IMR-90 (cell line): ENCODE measurements at regions not wholly inside any gene's neighbourhood (a gene's known extent, or its start where the extent isn't known, plus 50 kb on each side); places are given as distances from the start of the nearest gene placed in this dataset. TPM values are rescaled to one million over a fixed set of nuclear protein-coding genes. Genes with fewer than 3 reads are reported as not detected.

Experiments used
- ATAC-seq: fragments of 200-7000 bp; cut with Tn5 transposase; 2 replicates; pipeline ENCODE4 v1.9.1; 2020; ENCODE audit warnings: low read depth, mild to moderate bottlenecking, moderate library complexity
- BruUV-seq: library from RNA; stranded (reverse); fragments of 400-500 nt; replicated peaks from 2 replicates; lab custom pipeline; 2021; lab: Mats Ljungman, UMichigan
- CTCF ChIA-PET: fragments of 300-600 bp; formaldehyde crosslinking; extraction: SDS; loops from one replicate; lab custom pipeline; 2021; ENCODE audit warnings: antibody characterized with exemption; lab: Yijun Ruan, JAX
- POLR2A ChIA-PET: fragments of 300-600 bp; sonication (Branson Sonifier 250); formaldehyde crosslinking; loops from one replicate; lab custom pipeline; 2022; ENCODE audit warnings: antibody characterized with exemption; ENCODE audit not compliant: unreplicated experiment; lab: Charles Lee
- DNase-seq: peaks from one replicate; pipeline ENCODE4 v3.0.0; 2013
- H2AFZ ChIP-seq: replicated peaks from 2 replicates; pipeline ENCODE3; 2013; ENCODE audit warnings: low read length, mild to moderate bottlenecking; ENCODE audit not compliant: poor library complexity
- H2AK5ac ChIP-seq: 2 replicates; pipeline ENCODE4 v1.6.1; 2013; ENCODE audit warnings: low read depth, low read length, inconsistent platforms
- H2AK9ac ChIP-seq: replicated peaks from 2 replicates; pipeline ENCODE3; 2013; ENCODE audit warnings: mild to moderate bottlenecking, low read depth, low read length, moderate library complexity; ENCODE audit not compliant: poor library complexity
- H2BK120ac ChIP-seq: 2 replicates; pipeline ENCODE4 v1.6.1; 2013; ENCODE audit warnings: low read depth, low read length, inconsistent platforms
- H2BK15ac ChIP-seq: 3 replicates; pipeline ENCODE4 v1.6.1; 2013; ENCODE audit warnings: low read depth, low read length, inconsistent platforms
- H2BK20ac ChIP-seq: 2 replicates; pipeline ENCODE4 v1.6.1; 2013; ENCODE audit warnings: low read depth, mild to moderate bottlenecking, inconsistent platforms, low read length, moderate library complexity
- H2BK5ac ChIP-seq: 2 replicates; pipeline ENCODE4 v1.6.1; 2013; ENCODE audit warnings: mild to moderate bottlenecking, low read depth, low read length, inconsistent platforms; ENCODE audit not compliant: poor library complexity, severe bottlenecking
- H3K14ac ChIP-seq: replicated peaks from 2 replicates; pipeline ENCODE4 v1.6.1; 2013; ENCODE audit warnings: low read depth, low read length, inconsistent platforms
- H3K18ac ChIP-seq: 2 replicates; pipeline ENCODE4 v1.6.1; 2013; ENCODE audit warnings: low read depth, low read length, control low read depth
- H3K23ac ChIP-seq: 2 replicates; pipeline ENCODE4 v1.6.1; 2013; ENCODE audit warnings: low read depth, low read length, inconsistent platforms
- H3K27ac ChIP-seq: 2 replicates; pipeline ENCODE4 v1.5.1; 2013; ENCODE audit warnings: mild to moderate bottlenecking, control low read depth, low read length; ENCODE audit not compliant: insufficient read depth
- H3K27me3 ChIP-seq: 2 replicates; pipeline ENCODE4 v1.6.1; 2013; ENCODE audit warnings: low read length; ENCODE audit not compliant: control insufficient read depth, insufficient read depth
- H3K36me3 ChIP-seq: 2 replicates; pipeline ENCODE4 v1.6.1; 2013; ENCODE audit warnings: low read length, mixed read lengths; ENCODE audit not compliant: control insufficient read depth, insufficient read depth
- H3K4ac ChIP-seq: 2 replicates; pipeline ENCODE4 v1.6.1; 2013; ENCODE audit warnings: low read depth, low read length, inconsistent platforms
- H3K4me1 ChIP-seq: 2 replicates; pipeline ENCODE4 v1.6.1; 2013; ENCODE audit warnings: low read length, mixed read lengths; ENCODE audit not compliant: control insufficient read depth, insufficient read depth
- H3K4me2 ChIP-seq: 2 replicates; pipeline ENCODE4 v1.6.1; 2013; ENCODE audit warnings: low read depth, mild to moderate bottlenecking, control low read depth, low read length, moderate library complexity
- H3K4me3 ChIP-seq: 2 replicates; pipeline ENCODE4 v1.5.1; 2013; ENCODE audit warnings: low read depth, mild to moderate bottlenecking, control low read depth, low read length, moderate library complexity; ENCODE audit not compliant: insufficient read depth
- H3K56ac ChIP-seq: 2 replicates; pipeline ENCODE4 v1.6.1; 2013; ENCODE audit warnings: low read length, inconsistent platforms; ENCODE audit not compliant: insufficient read depth; ENCODE audit errors: extremely low read depth
- H3K79me1 ChIP-seq, 2 experiments: 2 replicates each; pipeline ENCODE4 v1.6.1; 2013; ENCODE audit warnings: low read length in 2 of 2, inconsistent platforms in 1 of 2, low read depth in 1 of 2
- H3K9ac ChIP-seq: 2 replicates; pipeline ENCODE4 v1.6.1; 2013; ENCODE audit warnings: low read depth, low read length, control low read depth
- H3K9me1 ChIP-seq: 2 replicates; pipeline ENCODE4 v1.6.1; 2013; ENCODE audit warnings: low read length, inconsistent platforms; ENCODE audit not compliant: insufficient read depth
- H3K9me3 ChIP-seq: 2 replicates; pipeline ENCODE4 v1.6.1; 2013; ENCODE audit warnings: low read length; ENCODE audit not compliant: control insufficient read depth, insufficient read depth
- H4K20me1 ChIP-seq: 2 replicates; pipeline ENCODE4 v1.6.1; 2013; ENCODE audit warnings: low read length, inconsistent platforms; ENCODE audit not compliant: insufficient read depth
- H4K5ac ChIP-seq: 2 replicates; pipeline ENCODE4 v1.6.1; 2013; ENCODE audit warnings: mild to moderate bottlenecking, low read depth, low read length, control low read depth
- H4K8ac ChIP-seq, 2 experiments: 2 replicates each; pipeline ENCODE4 v1.6.1; 2013; ENCODE audit warnings: low read depth in 2 of 2, low read length in 2 of 2, control low read depth in 1 of 2, inconsistent platforms in 1 of 2
- H4K91ac ChIP-seq: 2 replicates; pipeline ENCODE4 v1.6.1; 2013; ENCODE audit warnings: low read depth, low read length, inconsistent platforms; ENCODE audit not compliant: insufficient read depth
- FOS ChIP-seq: fragments of 150-350 bp; IDR thresholded peaks from 2 replicates; pipeline ENCODE4 v1.6.1; 2016; ENCODE audit warnings: low read depth, low read length
- POLR2A ChIP-seq: IDR thresholded peaks from 2 replicates; pipeline ENCODE4 v1.6.1; 2012; ENCODE audit warnings: mild to moderate bottlenecking, low read depth, low read length
- SMC3 ChIP-seq: fragments of 150-350 bp; IDR thresholded peaks from 2 replicates; pipeline ENCODE4 v1.6.1; 2016; ENCODE audit warnings: low read depth, mild to moderate bottlenecking, antibody characterized with exemption, low read length, moderate library complexity
- WGBS, 2 experiments: methylation state at CpG; one replicate each; pipeline versions ENCODE4 v1.1.5 to v1.1.7; 2013; ENCODE audit warnings: missing lambda C conversion rate in 2 of 2; ENCODE audit not compliant: insufficient read length in 1 of 2; ENCODE audit errors: extremely low coverage in 2 of 2; 5-methylcytosine and 5-hydroxymethylcytosine counted together
- dilution Hi-C: fragments of 300-500 bp; cut with HindIII; formaldehyde crosslinking; loops from one replicate; pipeline ENCODE4 v1.14.3; 2018; ENCODE audit warnings: low sequenced_read_pairs; ENCODE audit not compliant: unreplicated experiment
- in situ Hi-C: fragments of 300-500 bp; cut with MboI; formaldehyde crosslinking; loops from 3 replicates; pipeline ENCODE4 v1.14.3; 2019; ENCODE audit warnings: low sequenced_read_pairs, inconsistent platforms, mixed read lengths
- intact Hi-C: fragments of 100-400 bp; cut with micrococcal nuclease; formaldehyde crosslinking; loops from 2 replicates; pipeline ENCODE4 v1.10.0; 2022
- microRNA-seq, 2 experiments: library from miRNA; stranded (forward) in 1 of 2; unstranded in 1 of 2; fragments of 10-50 nt in 1 of 2; fragments of <30 nt in 1 of 2; gene quantifications in 1 of 2; microRNA quantifications in 1 of 2; one replicate each; pipeline versions ENCODE3 to v1.1.0; 2013 to 2020; ENCODE audit not compliant: insufficient read depth in 1 of 2, insufficient read length in 1 of 2, unreplicated experiment in 1 of 2
- small RNA-seq, 5 experiments: library from RNA; depleted of rRNA; stranded (forward); fragments of <200 nt; gene quantifications; one replicate each; pipeline ENCODE3, GENCODE V24; 2012

DNA sequence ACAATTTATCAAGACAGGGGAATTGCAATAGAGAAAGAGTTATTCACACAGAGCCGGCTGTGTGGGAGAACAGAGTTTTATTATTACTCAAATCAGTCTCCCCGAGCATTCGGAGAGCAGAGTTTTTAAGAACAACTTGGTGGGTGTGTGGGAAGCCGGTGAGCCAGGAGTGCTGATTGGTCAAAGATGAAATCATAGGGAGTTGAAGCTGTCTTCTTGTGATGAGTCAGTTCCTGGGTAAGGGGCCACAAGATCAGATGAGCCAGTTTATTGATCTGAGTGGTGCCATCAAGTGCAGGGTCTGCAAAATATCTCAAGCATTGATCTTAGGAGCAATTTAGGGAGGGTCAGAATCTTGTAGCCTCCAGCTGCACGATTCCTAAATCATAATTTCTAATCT, 50.0 kb upstream of the ECI2 start:
- ATAC-seq = no peak
- Histone ChIP-seq H3K79me1 (no peaks in the 10 kb centered on the region), H3K4me2 (no peak overlapping the region), H3K36me3 (no peaks in the 10 kb centered on the region), H2BK15ac (no peak overlapping the region), H4K91ac (no peak overlapping the region), H3K18ac (no peak overlapping the region), H4K8ac (no peak overlapping the region), H3K23ac (no peak overlapping the region), H2AK5ac (no peak overlapping the region), H3K27ac (no peak overlapping the region), H2AK9ac (no peak overlapping the region), H3K14ac (0 out of 2 replicates have a peak overlapping the region, but pooled peaks have one; percentile 4), H3K4me1 (no peaks in the 10 kb centered on the region), H2BK5ac (no peak overlapping the region), H2BK120ac (no peak overlapping the region), H4K20me1 (no peaks in the 10 kb centered on the region), H3K4ac (no peak overlapping the region), H3K9me1 (no peaks in the 10 kb centered on the region), H3K56ac (no peak overlapping the region), H2AFZ (no peak overlapping the region), H3K9me3 (peaks cover 5% of the 10 kb centered on the region; the same call in 1 of the 2 replicates), H3K4me3 (no peak overlapping the region), H3K27me3 (peaks cover 5% of the 10 kb centered on the region; the same call in 1 of the 2 replicates), H2BK20ac (no peak overlapping the region), H4K5ac (no peak overlapping the region), H3K9ac (no peak overlapping the region)
- intact Hi-C loops = no loop called here
- POLR2A ChIA-PET = no interaction called here
- BruUV-seq = no TSS peak
- dilution Hi-C loops = no loop called here
- TF ChIP-seq FOS (no peak), POLR2A (no peak), SMC3 (no peak)
- 100% methylated on average over 1 of the region's 5 CpGs; no CpG with 5 or more reads in 1 of the 2 experiments for WGBS, 2 experiments
- in situ Hi-C loops = no loop called here
- CTCF ChIA-PET = interaction anchor here (1.3 kb wide), 1 partner anchor 12 kb away, joined by 3 read pairs; no protein-coding TSS in a partner anchor
- no peak for DNase-seq

Small RNA genes in the stretch of these regions (microRNA-seq; reads per million reads assigned to microRNA genes)
- gene AL133393.1 (ENCODE audit: insufficient read depth, insufficient read length) (not detected), gene RNA5SP202 (ENCODE audit: insufficient read depth, insufficient read length) (409 reads per million, percentile 90 among the genes with 10 or more reads in this experiment)

Small RNA genes in the stretch of these regions (small RNA-seq; reads per million reads assigned to genes)
- gene AL133393.1 (0 reads per million in 5 experiments), gene RNA5SP202 (0 to 9.2 (median 0.59) reads per million in 5 experiments)
